Lung (tissue), 11 donors: ENCODE measurements at regions not wholly inside any gene's neighbourhood (a gene's known extent, or its start where the extent isn't known, plus 50 kb on each side); places are given as distances from the start of the nearest gene placed in this dataset.

ENCODE experiments used
- ATAC-seq: fragments of 200-7000 bp; cut with Tn5 transposase; one replicate; pipeline ENCODE4 v1.9.1; 2020; ENCODE audit warnings: moderate number of reproducible peaks; ENCODE audit not compliant: insufficient read depth, low FRiP score
- DNase-seq, 3 donors: peaks; one replicate each; pipeline ENCODE4 v3.0.0-alpha.2; 2013 to 2017
- H3K27ac ChIP-seq, 2 donors: one replicate each; pipeline ENCODE4 v1.5.1; 2013; ENCODE audit warnings: mild to moderate bottlenecking in 2 of 2, moderate library complexity in 2 of 2, control low read depth in 1 of 2, inconsistent platforms in 1 of 2, low read depth in 1 of 2, low read length in 1 of 2
- H3K27me3 ChIP-seq, 3 donors: one replicate each; pipeline ENCODE4 v1.5.1; 2013; ENCODE audit warnings: low read length in 2 of 3; ENCODE audit not compliant: control insufficient read depth in 3 of 3, insufficient read depth in 3 of 3
- H3K36me3 ChIP-seq, 4 donors: one replicate each; pipeline ENCODE4 v1.5.1; 2013; ENCODE audit warnings: low read length in 4 of 4, mild to moderate bottlenecking in 1 of 4, moderate library complexity in 1 of 4; ENCODE audit not compliant: control insufficient read depth in 4 of 4, insufficient read depth in 4 of 4
- H3K4me1 ChIP-seq, 5 donors: one replicate each; pipeline ENCODE4 v1.5.1; 2013; ENCODE audit warnings: low read length in 5 of 5, mild to moderate bottlenecking in 2 of 5, moderate library complexity in 1 of 5; ENCODE audit not compliant: control insufficient read depth in 5 of 5, insufficient read depth in 5 of 5
- H3K4me3 ChIP-seq: one replicate; pipeline ENCODE4 v1.5.1; 2013; ENCODE audit warnings: mild to moderate bottlenecking, control low read depth, moderate library complexity
- H3K9ac ChIP-seq, 2 donors: one replicate each; pipeline ENCODE4 v1.5.1; 2013; ENCODE audit warnings: low read length in 2 of 2, control low read depth in 1 of 2; ENCODE audit not compliant: insufficient read depth in 1 of 2
- H3K9me3 ChIP-seq, 4 donors: one replicate each; pipeline ENCODE4 v1.5.1; 2013; ENCODE audit warnings: low read length in 3 of 4, mild to moderate bottlenecking in 1 of 4, moderate library complexity in 1 of 4; ENCODE audit not compliant: control insufficient read depth in 4 of 4, insufficient read depth in 3 of 4
- WGBS, 2 donors: extraction: QIAGEN DNeasy Blood & Tissue Kit; methylation state at CpG; one replicate each; pipeline ENCODE4 v1.1.7; 2013; 5-methylcytosine and 5-hydroxymethylcytosine counted together
- TF ChIP-seq, protein P1 (sequence below): IDR thresholded peaks from 2 replicates; pipeline ENCODE4 v1.5.1; 2012; ENCODE audit warnings: mild to moderate bottlenecking; ENCODE audit errors: control extremely low read depth, extremely low read depth
- donor health status: control.
- donor health status: control.
- donor health status: Bipolar disorder and iron deficiency.
- donor health status: healthy.
- donor health status: DM: yes; HTN: yes; CAD: no.

DNA sequence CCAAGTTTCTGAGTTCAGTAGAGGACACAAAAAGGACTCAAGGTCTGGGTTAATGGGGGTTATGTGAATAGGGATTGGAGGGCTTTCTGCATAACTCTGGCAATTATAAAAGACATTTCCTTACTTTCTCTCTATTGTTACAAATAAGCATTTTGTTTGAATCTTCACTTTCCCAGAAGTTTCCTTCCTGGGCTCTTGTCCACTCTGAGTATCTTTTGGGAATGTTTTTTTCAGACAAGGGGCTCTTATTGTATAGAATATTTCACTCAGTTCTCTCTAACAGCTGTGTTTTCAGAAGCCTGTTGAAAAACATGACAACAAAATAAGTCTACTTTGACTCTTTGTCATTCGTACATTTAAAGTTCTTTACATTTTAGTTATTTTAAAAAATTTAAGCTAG, 57.6 kb upstream of the MAP9 start:
- TF ChIP-seq, protein P1, sequence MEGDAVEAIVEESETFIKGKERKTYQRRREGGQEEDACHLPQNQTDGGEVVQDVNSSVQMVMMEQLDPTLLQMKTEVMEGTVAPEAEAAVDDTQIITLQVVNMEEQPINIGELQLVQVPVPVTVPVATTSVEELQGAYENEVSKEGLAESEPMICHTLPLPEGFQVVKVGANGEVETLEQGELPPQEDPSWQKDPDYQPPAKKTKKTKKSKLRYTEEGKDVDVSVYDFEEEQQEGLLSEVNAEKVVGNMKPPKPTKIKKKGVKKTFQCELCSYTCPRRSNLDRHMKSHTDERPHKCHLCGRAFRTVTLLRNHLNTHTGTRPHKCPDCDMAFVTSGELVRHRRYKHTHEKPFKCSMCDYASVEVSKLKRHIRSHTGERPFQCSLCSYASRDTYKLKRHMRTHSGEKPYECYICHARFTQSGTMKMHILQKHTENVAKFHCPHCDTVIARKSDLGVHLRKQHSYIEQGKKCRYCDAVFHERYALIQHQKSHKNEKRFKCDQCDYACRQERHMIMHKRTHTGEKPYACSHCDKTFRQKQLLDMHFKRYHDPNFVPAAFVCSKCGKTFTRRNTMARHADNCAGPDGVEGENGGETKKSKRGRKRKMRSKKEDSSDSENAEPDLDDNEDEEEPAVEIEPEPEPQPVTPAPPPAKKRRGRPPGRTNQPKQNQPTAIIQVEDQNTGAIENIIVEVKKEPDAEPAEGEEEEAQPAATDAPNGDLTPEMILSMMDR = no peak
- Histone ChIP-seq H3K36me3 (no peaks in the 10 kb centered on the region), H3K27ac (no peak overlapping the region), H3K27me3 (no peaks in the 10 kb centered on the region), H3K4me3 (no peak overlapping the region), H3K9ac (no peak overlapping the region), H3K4me1 (peaks cover 0 to 18% (median 7%) of the 10 kb centered on the region in 5 donors), H3K9me3 (no peaks in the 10 kb centered on the region)
- DNase-seq (no peak), ATAC-seq (no peak)
- WGBS, 2 donors = 94 to 97% methylated on average over 1 of the region's 1 CpG

DNA sequence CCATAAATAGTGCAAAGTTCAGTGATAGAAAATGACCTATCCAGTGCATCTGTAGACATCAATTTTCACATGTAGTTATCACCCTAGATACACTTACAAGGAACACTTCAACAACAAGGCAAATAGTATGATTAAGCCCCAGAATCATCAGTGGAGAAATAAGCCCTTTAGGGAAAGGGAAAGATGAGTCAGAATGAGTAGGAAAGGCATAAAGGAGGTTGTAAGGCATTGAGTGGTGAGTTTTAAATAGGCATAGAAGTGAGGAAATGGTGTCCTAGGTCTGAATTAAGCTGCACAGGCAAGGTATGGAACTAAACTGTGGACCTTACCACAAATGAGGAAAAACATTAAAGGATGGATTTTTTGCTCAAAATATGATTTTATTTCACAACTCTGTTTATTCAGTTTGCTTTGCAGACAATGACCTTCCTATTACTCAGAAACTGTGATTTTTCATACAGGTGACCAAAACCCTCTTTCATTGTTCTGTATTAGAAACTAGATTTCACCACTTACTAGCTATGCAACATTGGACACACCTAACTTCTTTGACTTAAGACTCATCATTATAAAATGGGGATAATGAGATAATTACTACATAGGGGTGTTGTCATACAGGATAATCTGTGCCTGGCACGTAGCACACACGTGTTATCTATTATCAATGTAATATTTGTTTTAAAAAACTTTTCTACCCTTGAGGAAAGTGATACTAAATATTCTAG, 57.0 kb upstream of the MAP9 start:
- Histone ChIP-seq H3K4me3 (no peak overlapping the region), H3K36me3 (no peaks in the 10 kb centered on the region), H3K4me1 (peaks cover 0 to 18% (median 7%) of the 10 kb centered on the region in 5 donors), H3K9ac (no peak overlapping the region), H3K9me3 (no peaks in the 10 kb centered on the region), H3K27me3 (no peaks in the 10 kb centered on the region), H3K27ac (no peak overlapping the region)
- TF ChIP-seq, protein P1 = no peak
- 86 to 93% methylated on average over 2 of the region's 2 CpGs for WGBS, 2 donors
- no peak for ATAC-seq
- no peak for DNase-seq

DNA sequence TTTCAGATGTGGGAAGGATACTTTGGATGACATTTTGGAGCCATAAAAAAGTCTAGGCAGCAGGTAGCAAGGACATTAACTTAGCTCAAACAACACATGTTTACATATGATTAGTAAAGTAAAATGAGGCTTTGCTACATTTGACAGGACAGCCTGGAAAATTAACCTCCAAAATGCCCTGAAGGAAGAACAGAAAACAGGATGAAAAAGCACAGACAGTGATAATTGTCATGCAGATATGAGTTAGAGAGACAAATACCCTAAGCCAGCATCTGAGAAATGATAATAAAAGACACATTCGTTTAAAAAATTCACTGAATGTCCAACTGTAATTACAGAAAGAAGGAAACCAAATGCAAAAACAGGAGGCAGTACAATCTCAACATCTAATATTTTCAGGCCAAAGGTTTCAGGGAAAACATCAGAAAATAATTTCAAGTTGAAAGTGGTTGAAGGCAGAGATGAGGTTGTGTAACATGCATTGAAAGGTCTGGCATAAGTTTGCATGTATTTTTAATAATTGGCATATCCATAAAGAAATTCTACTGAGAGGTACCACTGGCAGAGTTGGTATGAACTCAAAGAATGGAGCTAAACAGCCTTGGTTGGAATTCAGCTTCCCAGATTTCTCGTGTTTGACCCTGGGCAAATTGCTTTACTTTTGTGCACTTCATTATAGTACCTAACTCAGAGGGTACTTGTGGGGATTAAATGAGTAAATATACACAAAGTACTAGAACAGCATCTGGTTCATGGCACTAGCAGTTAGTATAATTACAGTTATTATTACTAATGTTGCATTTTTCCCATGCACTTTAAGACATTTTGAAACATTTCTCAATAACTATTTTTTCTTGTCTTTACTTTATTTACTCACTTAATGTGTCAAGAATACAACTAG, 54.4 kb upstream of the MAP9 start:
- TF ChIP-seq, protein P1 = no peak
- no peak for ATAC-seq
- DNase-seq = peak in 2 of 3 donors; percentile 80 to 86
- Histone ChIP-seq H3K27me3 (no peaks in the 10 kb centered on the region), H3K9ac (no peak overlapping the region), H3K9me3 (peaks cover 0 to 5% (median 3%) of the 10 kb centered on the region in 4 donors), H3K36me3 (no peaks in the 10 kb centered on the region), H3K4me3 (no peak overlapping the region), H3K4me1 (peaks cover 0 to 18% (median 7%) of the 10 kb centered on the region in 5 donors), H3K27ac (no peak overlapping the region)
- WGBS, 2 donors = 51 to 55% methylated on average over 2 of the region's 2 CpGs
